ENCODE measurements at regions not wholly inside any gene's neighbourhood (a gene's known extent, or its start where the extent isn't known, plus 50 kb on each side); places are given as distances from the start of the nearest gene placed in this dataset.

- H3K27me3 ChIP-seq (ENCODE audit: control insufficient read depth, insufficient read depth, low read length), result no peaks in the 10 kb centered on the region
- TF ChIP-seq CTCF (conservative IDR thresholded peaks at IDR 0.05 in 1 of 2, IDR thresholded peaks at IDR 0.05 in 1 of 2; ENCODE audit: low read depth in 1 of 2, low read length in 2 of 2), result no peak
- TF ChIP-seq EZH2 (IDR thresholded peaks at IDR 0.05; ENCODE audit: low read length, missing control alignments), result no peak
- no peak overlapping the region for H3K4me2 ChIP-seq (ENCODE audit: extremely low read depth, insufficient read depth, low read length)
- H3K79me2 ChIP-seq (ENCODE audit: control insufficient read depth, insufficient read depth, low read length), result no peaks in the 10 kb centered on the region
- H3K27ac ChIP-seq (ENCODE audit: insufficient read depth, low read length), result no peak overlapping the region
- no peak overlapping the region for H3K9ac ChIP-seq (ENCODE audit: insufficient read depth, low read length)
- no peaks in the 10 kb centered on the region for H3K4me1 ChIP-seq (ENCODE audit: control insufficient read depth, extremely low read depth, insufficient read depth, low read length)
- H3K9me3 ChIP-seq (ENCODE audit: control insufficient read depth, insufficient read depth, low read depth, low read length), result no peaks in the 10 kb centered on the region
- H3K36me3 ChIP-seq (ENCODE audit: control insufficient read depth, insufficient read depth, low read length), result no peaks in the 10 kb centered on the region
- no peaks in the 10 kb centered on the region for H4K20me1 ChIP-seq (ENCODE audit: control insufficient read depth, extremely low read depth, insufficient read depth, low read length)
- no peak overlapping the region for H3K4me3 ChIP-seq (replicated peaks in 1 of 4; ENCODE audit: control extremely low read depth in 1 of 4, insufficient read depth in 1 of 4, low read depth in 3 of 4, low read length in 4 of 4)
- H2AFZ ChIP-seq (ENCODE audit: low read length), result no peak overlapping the region
- DNase-seq (ENCODE audit: low read depth in 2 of 2), result no peak
These were observed 440.5 kb upstream of the TLE4 start for GRCh38 chr9:79131246-79131774.

- no peak for DNase-seq (ENCODE audit: low read depth in 2 of 2)
- Histone ChIP-seq H3K27me3 (ENCODE audit: control insufficient read depth, insufficient read depth, low read length) (no peaks in the 10 kb centered on the region), H3K4me3 (replicated peaks in 1 of 4; ENCODE audit: control extremely low read depth in 1 of 4, insufficient read depth in 1 of 4, low read depth in 3 of 4, low read length in 4 of 4) (no peak overlapping the region), H3K4me1 (ENCODE audit: control insufficient read depth, extremely low read depth, insufficient read depth, low read length) (no peaks in the 10 kb centered on the region), H2AFZ (ENCODE audit: low read length) (no peak overlapping the region), H4K20me1 (ENCODE audit: control insufficient read depth, extremely low read depth, insufficient read depth, low read length) (no peaks in the 10 kb centered on the region), H3K27ac (ENCODE audit: insufficient read depth, low read length) (no peak overlapping the region), H3K36me3 (ENCODE audit: control insufficient read depth, insufficient read depth, low read length) (no peaks in the 10 kb centered on the region), H3K9ac (ENCODE audit: insufficient read depth, low read length) (no peak overlapping the region), H3K79me2 (ENCODE audit: control insufficient read depth, insufficient read depth, low read length) (no peaks in the 10 kb centered on the region), H3K9me3 (ENCODE audit: control insufficient read depth, insufficient read depth, low read depth, low read length) (no peaks in the 10 kb centered on the region), H3K4me2 (ENCODE audit: extremely low read depth, insufficient read depth, low read length) (no peak overlapping the region)
- no peak for TF ChIP-seq CTCF (conservative IDR thresholded peaks at IDR 0.05 in 1 of 2, IDR thresholded peaks at IDR 0.05 in 1 of 2; ENCODE audit: low read depth in 1 of 2, low read length in 2 of 2)
- TF ChIP-seq EZH2 (IDR thresholded peaks at IDR 0.05; ENCODE audit: low read length, missing control alignments), result no peak
These were observed 439.9 kb upstream of the TLE4 start for GRCh38 chr9:79131824-79132377.

GRCh38 chr9:79134654-79135053 is 437.1 kb upstream of the TLE4 start:
- H3K9ac ChIP-seq (ENCODE audit: insufficient read depth, low read length), result no peak overlapping the region
- H3K36me3 ChIP-seq (ENCODE audit: control insufficient read depth, insufficient read depth, low read length), result no peaks in the 10 kb centered on the region
- no peak overlapping the region for H3K4me2 ChIP-seq (ENCODE audit: extremely low read depth, insufficient read depth, low read length)
- H3K79me2 ChIP-seq (ENCODE audit: control insufficient read depth, insufficient read depth, low read length), result no peaks in the 10 kb centered on the region
- DNase-seq (ENCODE audit: low read depth in 2 of 2), result peak in 1 of 2 donors; percentile 71
- no peaks in the 10 kb centered on the region for H4K20me1 ChIP-seq (ENCODE audit: control insufficient read depth, extremely low read depth, insufficient read depth, low read length)
- no peaks in the 10 kb centered on the region for H3K27me3 ChIP-seq (ENCODE audit: control insufficient read depth, insufficient read depth, low read length)
- no peak overlapping the region for H3K4me3 ChIP-seq (replicated peaks in 1 of 4; ENCODE audit: control extremely low read depth in 1 of 4, insufficient read depth in 1 of 4, low read depth in 3 of 4, low read length in 4 of 4)
- H3K27ac ChIP-seq (ENCODE audit: insufficient read depth, low read length), result no peak overlapping the region
- TF ChIP-seq EZH2 (IDR thresholded peaks at IDR 0.05; ENCODE audit: low read length, missing control alignments), result no peak
- no peak for TF ChIP-seq CTCF (conservative IDR thresholded peaks at IDR 0.05 in 1 of 2, IDR thresholded peaks at IDR 0.05 in 1 of 2; ENCODE audit: low read depth in 1 of 2, low read length in 2 of 2)
- H2AFZ ChIP-seq (ENCODE audit: low read length), result no peak overlapping the region
- H3K9me3 ChIP-seq (ENCODE audit: control insufficient read depth, insufficient read depth, low read depth, low read length), result no peaks in the 10 kb centered on the region
- no peaks in the 10 kb centered on the region for H3K4me1 ChIP-seq (ENCODE audit: control insufficient read depth, extremely low read depth, insufficient read depth, low read length)
